NB4 (cell line): ENCODE measurements at regions not wholly inside any gene's neighbourhood (a gene's known extent, or its start where the extent isn't known, plus 50 kb on each side); places are given as distances from the start of the nearest gene placed in this dataset.
"Not testable (repeated sequence)": the region's sequence is repeated elsewhere in the genome, so short reads cannot be mapped to it uniquely, and the experiment has no call there.

ENCODE experiments used
- MYC ChIP-seq: IDR thresholded peaks from 2 replicates; pipeline ENCODE4 v1.6.1; 2011; ENCODE audit warnings: low read depth, low read length
- POLR2A ChIP-seq: IDR thresholded peaks from 2 replicates; pipeline ENCODE4 v1.6.1; 2011; ENCODE audit warnings: mild to moderate bottlenecking; ENCODE audit not compliant: insufficient read length; ENCODE audit errors: extremely low read depth
- TF ChIP-seq, protein P1 (sequence below): IDR thresholded peaks from one replicate; pipeline ENCODE4 v1.5.1; 2012; ENCODE audit warnings: low read depth, low read length

DNA sequence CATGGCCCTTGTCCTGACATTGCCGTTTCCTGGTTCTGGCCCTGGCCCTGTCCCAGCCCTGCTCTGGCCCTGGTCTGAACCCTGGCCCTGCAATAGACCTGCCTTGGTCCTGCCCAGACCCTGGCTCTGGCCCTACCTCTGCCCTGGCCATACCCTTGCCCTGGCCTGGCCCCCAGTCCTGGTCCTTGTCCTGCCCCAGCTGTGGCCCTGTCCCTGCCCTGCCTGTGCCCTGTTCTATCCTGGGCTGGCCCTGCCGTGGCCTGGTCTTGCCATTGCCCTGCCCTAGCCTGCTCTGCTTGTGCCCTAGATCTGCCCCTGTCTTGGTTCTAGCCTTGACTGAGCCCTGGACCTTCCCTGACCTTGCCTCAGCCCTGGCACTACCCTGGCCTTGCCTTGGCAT lies 1560.1 kb downstream of the RPIA start:
- TF ChIP-seq, protein P1, sequence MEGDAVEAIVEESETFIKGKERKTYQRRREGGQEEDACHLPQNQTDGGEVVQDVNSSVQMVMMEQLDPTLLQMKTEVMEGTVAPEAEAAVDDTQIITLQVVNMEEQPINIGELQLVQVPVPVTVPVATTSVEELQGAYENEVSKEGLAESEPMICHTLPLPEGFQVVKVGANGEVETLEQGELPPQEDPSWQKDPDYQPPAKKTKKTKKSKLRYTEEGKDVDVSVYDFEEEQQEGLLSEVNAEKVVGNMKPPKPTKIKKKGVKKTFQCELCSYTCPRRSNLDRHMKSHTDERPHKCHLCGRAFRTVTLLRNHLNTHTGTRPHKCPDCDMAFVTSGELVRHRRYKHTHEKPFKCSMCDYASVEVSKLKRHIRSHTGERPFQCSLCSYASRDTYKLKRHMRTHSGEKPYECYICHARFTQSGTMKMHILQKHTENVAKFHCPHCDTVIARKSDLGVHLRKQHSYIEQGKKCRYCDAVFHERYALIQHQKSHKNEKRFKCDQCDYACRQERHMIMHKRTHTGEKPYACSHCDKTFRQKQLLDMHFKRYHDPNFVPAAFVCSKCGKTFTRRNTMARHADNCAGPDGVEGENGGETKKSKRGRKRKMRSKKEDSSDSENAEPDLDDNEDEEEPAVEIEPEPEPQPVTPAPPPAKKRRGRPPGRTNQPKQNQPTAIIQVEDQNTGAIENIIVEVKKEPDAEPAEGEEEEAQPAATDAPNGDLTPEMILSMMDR, result not testable (repeated sequence)
- TF ChIP-seq POLR2A, MYC: not testable (repeated sequence)
